ENCODE measurements at regions not wholly inside any gene's neighbourhood (a gene's known extent, or its start where the extent isn't known, plus 50 kb on each side); places are given as distances from the start of the nearest gene placed in this dataset.

DNA sequence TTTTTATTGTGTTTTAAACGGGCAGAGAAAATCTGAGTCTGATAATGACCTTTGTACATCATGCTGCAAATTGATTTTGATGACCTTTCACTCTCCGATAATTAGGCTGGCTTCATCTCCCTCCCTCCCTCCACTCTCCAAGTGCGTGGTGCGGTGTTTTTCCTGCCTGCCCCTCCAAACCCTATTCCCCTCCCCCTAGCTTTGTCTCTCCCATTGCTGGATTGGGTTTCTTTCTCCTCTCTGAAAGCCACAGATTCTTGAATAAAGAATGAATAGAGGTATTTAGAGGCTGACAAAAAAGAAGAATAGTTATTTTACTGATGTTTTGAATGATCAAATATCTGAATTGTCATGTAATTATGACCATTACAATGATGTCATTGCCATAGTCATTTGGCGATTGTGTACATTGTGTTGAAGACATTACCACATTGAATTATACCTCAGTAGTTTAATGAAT, 571.1 kb upstream of the ZNF608 start:
- H3K4me3 Mint-ChIP-seq: no peak overlapping the region
- peaks cover 0 to 13% (median 11%) of the 10 kb centered on the region in 7 donors for H3K9me3 Mint-ChIP-seq
- DNase-seq: no peak
- no peaks in the 10 kb centered on the region for H3K27me3 Mint-ChIP-seq
- ATAC-seq (ENCODE audit: low read depth in 2 of 2): no peak
- H3K36me3 Mint-ChIP-seq: no peaks in the 10 kb centered on the region
- Histone ChIP-seq H3K27ac (ENCODE audit: insufficient read depth, low read length, poor library complexity, severe bottlenecking) (no peak overlapping the region), H3K4me3 (ENCODE audit: low read depth, low read length) (no peak overlapping the region), H3K9me3 (ENCODE audit: control insufficient read depth in 2 of 2, low read length in 2 of 2) (peaks cover 0 to 1% of the 10 kb centered on the region in 2 experiments), H3K36me3 (ENCODE audit: control insufficient read depth, insufficient read depth, low read length) (no peaks in the 10 kb centered on the region), H3K4me1 (ENCODE audit: control insufficient read depth, insufficient read depth, low read length, poor library complexity, severe bottlenecking) (no peaks in the 10 kb centered on the region), H3K27me3 (ENCODE audit: control insufficient read depth, insufficient read depth, low read length) (no peaks in the 10 kb centered on the region)
- no peak overlapping the region for H3K27ac Mint-ChIP-seq
- no peaks in the 10 kb centered on the region for H3K4me1 Mint-ChIP-seq

DNA sequence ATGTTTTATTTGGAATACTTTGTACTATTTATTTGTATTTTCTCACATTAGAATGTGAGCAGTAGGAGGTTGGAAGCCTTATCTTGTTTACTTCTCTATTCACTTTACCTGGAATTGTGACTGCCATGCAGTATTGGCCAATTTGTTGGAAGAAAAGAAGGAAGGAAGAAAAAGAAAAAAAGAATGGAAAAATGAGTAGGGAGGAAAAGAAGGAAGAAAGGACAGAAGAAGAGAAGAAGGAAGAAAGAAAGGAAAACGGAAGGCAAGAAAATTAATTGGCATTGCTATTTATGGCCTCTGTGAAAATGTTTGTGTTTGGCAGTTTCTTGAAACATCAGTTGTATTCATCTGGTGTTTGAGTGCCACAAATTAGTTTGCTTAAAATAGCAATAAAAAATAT, 575.2 kb upstream of the ZNF608 start:
- H3K4me1 Mint-ChIP-seq: no peaks in the 10 kb centered on the region
- peaks cover 0 to 8% (median 4%) of the 10 kb centered on the region in 7 donors for H3K9me3 Mint-ChIP-seq
- Histone ChIP-seq H3K36me3 (ENCODE audit: control insufficient read depth, insufficient read depth, low read length) (no peaks in the 10 kb centered on the region), H3K4me1 (ENCODE audit: control insufficient read depth, insufficient read depth, low read length, poor library complexity, severe bottlenecking) (no peaks in the 10 kb centered on the region), H3K27me3 (ENCODE audit: control insufficient read depth, insufficient read depth, low read length) (no peaks in the 10 kb centered on the region), H3K4me3 (ENCODE audit: low read depth, low read length) (no peak overlapping the region), H3K9me3 (ENCODE audit: control insufficient read depth in 2 of 2, low read length in 2 of 2) (peaks cover 0 to 1% of the 10 kb centered on the region in 2 experiments), H3K27ac (ENCODE audit: insufficient read depth, low read length, poor library complexity, severe bottlenecking) (no peak overlapping the region)
- DNase-seq: no peak
- H3K27me3 Mint-ChIP-seq: no peaks in the 10 kb centered on the region
- no peak for ATAC-seq (ENCODE audit: low read depth in 2 of 2)
- H3K4me3 Mint-ChIP-seq: no peak overlapping the region
- no peak overlapping the region for H3K27ac Mint-ChIP-seq
- H3K36me3 Mint-ChIP-seq: no peaks in the 10 kb centered on the region

GRCh38 chr5:125323613-125324012, 577.2 kb upstream of the ZNF608 start:
- no peak overlapping the region for H3K27ac ChIP-seq (ENCODE audit: insufficient read depth, low read length, poor library complexity, severe bottlenecking)
- H3K4me1 ChIP-seq (ENCODE audit: control insufficient read depth, insufficient read depth, low read length, poor library complexity, severe bottlenecking): no peaks in the 10 kb centered on the region
- H3K36me3 Mint-ChIP-seq: no peaks in the 10 kb centered on the region
- no peaks in the 10 kb centered on the region for H3K27me3 ChIP-seq (ENCODE audit: control insufficient read depth, insufficient read depth, low read length)
- no peaks in the 10 kb centered on the region for H3K27me3 Mint-ChIP-seq
- DNase-seq (no peak), ATAC-seq (ENCODE audit: low read depth in 2 of 2) (no peak)
- H3K9me3 Mint-ChIP-seq: peaks cover 0 to 8% (median 5%) of the 10 kb centered on the region in 7 donors
- H3K9me3 ChIP-seq (ENCODE audit: control insufficient read depth in 2 of 2, low read length in 2 of 2): peaks cover 0 to 1% of the 10 kb centered on the region in 2 experiments
- H3K4me3 ChIP-seq (ENCODE audit: low read depth, low read length): no peak overlapping the region
- no peaks in the 10 kb centered on the region for H3K4me1 Mint-ChIP-seq
- no peak overlapping the region for H3K4me3 Mint-ChIP-seq
- no peak overlapping the region for H3K27ac Mint-ChIP-seq
- H3K36me3 ChIP-seq (ENCODE audit: control insufficient read depth, insufficient read depth, low read length): no peaks in the 10 kb centered on the region

DNA sequence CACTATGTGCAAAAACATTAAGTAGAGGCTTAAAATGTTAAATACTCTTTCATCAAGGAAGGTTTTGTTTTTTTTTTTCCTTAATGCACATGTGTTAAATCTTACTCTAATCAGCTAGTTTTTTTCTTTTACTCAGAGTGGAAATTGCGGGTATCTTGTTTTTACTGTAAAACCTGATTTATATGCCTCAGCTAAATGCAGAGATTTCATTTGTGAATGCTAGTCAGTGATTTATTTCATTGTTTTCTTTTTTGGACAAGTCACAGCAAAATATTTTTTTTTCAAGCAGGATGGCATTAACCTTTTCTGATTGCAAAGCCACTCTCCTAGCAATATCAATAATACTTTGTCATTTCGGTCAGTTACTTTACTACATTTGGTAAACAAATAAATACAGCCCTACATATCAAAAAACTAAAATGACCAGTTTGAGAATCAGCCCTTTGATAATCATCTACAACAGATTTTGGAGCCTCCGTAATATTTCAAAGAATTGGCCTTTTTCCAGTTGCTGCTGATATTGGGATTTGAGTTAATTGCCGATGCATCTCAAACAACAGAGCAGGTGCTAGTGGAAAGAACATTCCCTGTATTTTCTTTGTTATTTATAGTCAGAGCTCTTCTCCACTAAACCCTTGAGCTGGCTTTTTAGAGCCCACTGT, 579.2 kb upstream of the ZNF608 start:
- H3K36me3 Mint-ChIP-seq: no peaks in the 10 kb centered on the region
- peaks cover 0 to 17% (median 4%) of the 10 kb centered on the region in 7 donors for H3K9me3 Mint-ChIP-seq
- peaks cover 0 to 1% of the 10 kb centered on the region in 2 experiments for H3K9me3 ChIP-seq (ENCODE audit: control insufficient read depth in 2 of 2, low read length in 2 of 2)
- no peaks in the 10 kb centered on the region for H3K36me3 ChIP-seq (ENCODE audit: control insufficient read depth, insufficient read depth, low read length)
- H3K4me1 ChIP-seq (ENCODE audit: control insufficient read depth, insufficient read depth, low read length, poor library complexity, severe bottlenecking): no peaks in the 10 kb centered on the region
- no peak overlapping the region for H3K4me3 ChIP-seq (ENCODE audit: low read depth, low read length)
- H3K27ac ChIP-seq (ENCODE audit: insufficient read depth, low read length, poor library complexity, severe bottlenecking): no peak overlapping the region
- no peaks in the 10 kb centered on the region for H3K4me1 Mint-ChIP-seq
- no peaks in the 10 kb centered on the region for H3K27me3 ChIP-seq (ENCODE audit: control insufficient read depth, insufficient read depth, low read length)
- H3K27ac Mint-ChIP-seq: no peak overlapping the region
- no peaks in the 10 kb centered on the region for H3K27me3 Mint-ChIP-seq
- ATAC-seq (ENCODE audit: low read depth in 2 of 2) (no peak), DNase-seq (no peak)
- no peak overlapping the region for H3K4me3 Mint-ChIP-seq

DNA sequence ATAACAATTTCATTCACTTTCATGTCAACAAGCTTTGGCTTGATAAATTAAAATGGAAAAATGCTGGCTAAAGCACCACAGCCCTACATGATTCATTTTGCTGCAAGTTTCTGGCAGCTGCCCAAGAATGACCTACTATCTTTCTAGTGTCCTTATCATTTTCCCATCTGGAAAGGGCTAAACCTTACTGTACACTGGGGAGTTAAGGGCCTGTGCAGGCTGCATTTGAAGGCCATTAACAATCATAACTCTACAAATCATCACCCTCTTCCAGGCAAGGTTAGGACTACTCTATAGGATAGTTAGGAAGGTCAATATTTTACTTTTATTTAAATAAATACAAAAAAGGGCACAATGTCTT, 579.7 kb upstream of the ZNF608 start:
- ATAC-seq (ENCODE audit: low read depth in 2 of 2): no peak
- no peaks in the 10 kb centered on the region for H3K36me3 ChIP-seq (ENCODE audit: control insufficient read depth, insufficient read depth, low read length)
- H3K27me3 Mint-ChIP-seq: no peaks in the 10 kb centered on the region
- H3K4me1 Mint-ChIP-seq: no peaks in the 10 kb centered on the region
- H3K4me1 ChIP-seq (ENCODE audit: control insufficient read depth, insufficient read depth, low read length, poor library complexity, severe bottlenecking): no peaks in the 10 kb centered on the region
- H3K9me3 Mint-ChIP-seq: peaks cover 0 to 17% (median 4%) of the 10 kb centered on the region in 7 donors
- H3K27ac ChIP-seq (ENCODE audit: insufficient read depth, low read length, poor library complexity, severe bottlenecking): no peak overlapping the region
- DNase-seq: no peak
- no peak overlapping the region for H3K4me3 ChIP-seq (ENCODE audit: low read depth, low read length)
- H3K36me3 Mint-ChIP-seq: no peaks in the 10 kb centered on the region
- no peaks in the 10 kb centered on the region for H3K27me3 ChIP-seq (ENCODE audit: control insufficient read depth, insufficient read depth, low read length)
- no peak overlapping the region for H3K4me3 Mint-ChIP-seq
- no peak overlapping the region for H3K27ac Mint-ChIP-seq
- H3K9me3 ChIP-seq (ENCODE audit: control insufficient read depth in 2 of 2, low read length in 2 of 2): no peaks in the 10 kb centered on the region

GRCh38 chr5:125327676-125328075, 581.2 kb upstream of the ZNF608 start:
- H3K36me3 Mint-ChIP-seq: no peaks in the 10 kb centered on the region
- no peak for DNase-seq

DNA sequence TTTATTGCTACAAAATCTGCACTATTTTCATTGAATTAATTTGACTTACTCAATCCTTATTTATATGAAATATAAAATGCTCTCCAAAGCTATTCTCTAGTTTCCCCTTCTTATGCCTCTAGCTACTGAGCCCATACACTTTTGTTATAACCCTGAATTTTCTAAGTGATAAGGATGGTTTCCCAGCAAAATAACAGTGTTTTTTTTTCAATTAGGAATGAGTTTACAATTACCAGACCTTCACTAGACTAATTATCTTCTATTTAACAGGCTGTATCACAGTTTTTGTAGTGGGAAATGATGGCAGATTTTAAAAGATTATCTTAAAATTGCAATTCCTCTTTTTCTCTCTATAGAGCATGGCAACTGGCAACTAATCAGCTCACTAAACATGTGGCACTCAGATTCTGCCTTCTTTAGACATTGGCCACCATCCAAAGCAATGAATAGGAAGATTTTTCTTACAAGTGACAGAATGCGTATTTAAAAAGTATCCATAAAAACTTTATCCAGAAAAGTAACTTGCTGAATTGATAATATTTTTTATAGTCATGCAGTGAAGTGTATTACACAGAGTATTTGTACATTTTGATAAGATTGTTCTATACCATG, 585.7 kb upstream of the ZNF608 start:
- peaks cover 0 to 17% (median 4%) of the 10 kb centered on the region in 7 donors for H3K9me3 Mint-ChIP-seq
- no peaks in the 10 kb centered on the region for H3K4me1 Mint-ChIP-seq

More at GRCh38 chr5:125327676-125328075, 581.2 kb upstream of the ZNF608 start:
- Histone ChIP-seq H3K4me1 (ENCODE audit: control insufficient read depth, insufficient read depth, low read length, poor library complexity, severe bottlenecking) (no peaks in the 10 kb centered on the region), H3K36me3 (ENCODE audit: control insufficient read depth, insufficient read depth, low read length) (no peaks in the 10 kb centered on the region), H3K27ac (ENCODE audit: insufficient read depth, low read length, poor library complexity, severe bottlenecking) (no peak overlapping the region), H3K9me3 (ENCODE audit: control insufficient read depth in 2 of 2, low read length in 2 of 2) (no peaks in the 10 kb centered on the region), H3K4me3 (ENCODE audit: low read depth, low read length) (no peak overlapping the region), H3K27me3 (ENCODE audit: control insufficient read depth, insufficient read depth, low read length) (no peaks in the 10 kb centered on the region)
- no peak for ATAC-seq (ENCODE audit: low read depth in 2 of 2)
- Mint-ChIP-seq H3K4me3 (no peak overlapping the region), H3K4me1 (no peaks in the 10 kb centered on the region), H3K27ac (no peak overlapping the region), H3K9me3 (peaks cover 0 to 13% (median 4%) of the 10 kb centered on the region in 7 donors), H3K27me3 (no peaks in the 10 kb centered on the region)

GRCh38 chr5:125333416-125333815, 587.0 kb upstream of the ZNF608 start:
- no peak for ATAC-seq (ENCODE audit: low read depth in 2 of 2)

More for the DNA sequence above, 585.7 kb upstream of the ZNF608 start:
- Mint-ChIP-seq H3K4me3 (no peak overlapping the region), H3K27ac (no peak overlapping the region), H3K36me3 (no peaks in the 10 kb centered on the region), H3K27me3 (no peaks in the 10 kb centered on the region)
- Histone ChIP-seq H3K27me3 (ENCODE audit: control insufficient read depth, insufficient read depth, low read length) (no peaks in the 10 kb centered on the region), H3K36me3 (ENCODE audit: control insufficient read depth, insufficient read depth, low read length) (no peaks in the 10 kb centered on the region), H3K4me3 (ENCODE audit: low read depth, low read length) (no peak overlapping the region), H3K4me1 (ENCODE audit: control insufficient read depth, insufficient read depth, low read length, poor library complexity, severe bottlenecking) (no peaks in the 10 kb centered on the region), H3K9me3 (ENCODE audit: control insufficient read depth in 2 of 2, low read length in 2 of 2) (no peaks in the 10 kb centered on the region), H3K27ac (ENCODE audit: insufficient read depth, low read length, poor library complexity, severe bottlenecking) (no peak overlapping the region)
- ATAC-seq (ENCODE audit: low read depth in 2 of 2) (no peak), DNase-seq (no peak)

More at GRCh38 chr5:125333416-125333815, 587.0 kb upstream of the ZNF608 start:
- Mint-ChIP-seq H3K27me3 (no peaks in the 10 kb centered on the region), H3K4me3 (no peak overlapping the region), H3K27ac (no peak overlapping the region), H3K36me3 (no peaks in the 10 kb centered on the region), H3K4me1 (no peaks in the 10 kb centered on the region), H3K9me3 (peaks cover 0 to 17% (median 3%) of the 10 kb centered on the region in 7 donors)
- Histone ChIP-seq H3K4me3 (ENCODE audit: low read depth, low read length) (no peak overlapping the region), H3K27me3 (ENCODE audit: control insufficient read depth, insufficient read depth, low read length) (no peaks in the 10 kb centered on the region), H3K27ac (ENCODE audit: insufficient read depth, low read length, poor library complexity, severe bottlenecking) (no peak overlapping the region), H3K4me1 (ENCODE audit: control insufficient read depth, insufficient read depth, low read length, poor library complexity, severe bottlenecking) (no peaks in the 10 kb centered on the region), H3K36me3 (ENCODE audit: control insufficient read depth, insufficient read depth, low read length) (no peaks in the 10 kb centered on the region), H3K9me3 (ENCODE audit: control insufficient read depth in 2 of 2, low read length in 2 of 2) (no peaks in the 10 kb centered on the region)
- no peak for DNase-seq
